ENCODE measurements at regions not wholly inside any gene's neighbourhood (a gene's known extent, or its start where the extent isn't known, plus 50 kb on each side); places are given as distances from the start of the nearest gene placed in this dataset.

DNA sequence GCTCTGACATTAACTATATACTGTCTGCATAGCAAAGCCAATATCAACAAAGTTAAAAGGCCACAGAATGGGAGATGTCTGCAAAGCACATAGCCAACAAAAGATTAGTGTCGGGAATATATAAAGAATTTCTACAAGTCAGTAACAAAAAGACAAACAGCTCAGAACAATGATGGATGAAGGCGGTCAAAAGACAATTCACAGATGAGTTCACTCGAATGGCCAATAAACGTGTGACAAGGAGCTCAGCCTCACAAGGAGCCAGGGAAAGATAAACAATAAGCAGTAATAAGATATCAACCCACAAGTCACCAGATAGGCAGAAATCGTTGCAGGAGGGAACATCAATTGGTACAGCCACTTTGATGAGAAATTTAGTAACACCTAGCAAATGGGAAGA is 106.0 kb upstream of the ISX start:
- no peak for DNase-seq (ENCODE audit: low read depth)
- TF ChIP-seq, protein P1, sequence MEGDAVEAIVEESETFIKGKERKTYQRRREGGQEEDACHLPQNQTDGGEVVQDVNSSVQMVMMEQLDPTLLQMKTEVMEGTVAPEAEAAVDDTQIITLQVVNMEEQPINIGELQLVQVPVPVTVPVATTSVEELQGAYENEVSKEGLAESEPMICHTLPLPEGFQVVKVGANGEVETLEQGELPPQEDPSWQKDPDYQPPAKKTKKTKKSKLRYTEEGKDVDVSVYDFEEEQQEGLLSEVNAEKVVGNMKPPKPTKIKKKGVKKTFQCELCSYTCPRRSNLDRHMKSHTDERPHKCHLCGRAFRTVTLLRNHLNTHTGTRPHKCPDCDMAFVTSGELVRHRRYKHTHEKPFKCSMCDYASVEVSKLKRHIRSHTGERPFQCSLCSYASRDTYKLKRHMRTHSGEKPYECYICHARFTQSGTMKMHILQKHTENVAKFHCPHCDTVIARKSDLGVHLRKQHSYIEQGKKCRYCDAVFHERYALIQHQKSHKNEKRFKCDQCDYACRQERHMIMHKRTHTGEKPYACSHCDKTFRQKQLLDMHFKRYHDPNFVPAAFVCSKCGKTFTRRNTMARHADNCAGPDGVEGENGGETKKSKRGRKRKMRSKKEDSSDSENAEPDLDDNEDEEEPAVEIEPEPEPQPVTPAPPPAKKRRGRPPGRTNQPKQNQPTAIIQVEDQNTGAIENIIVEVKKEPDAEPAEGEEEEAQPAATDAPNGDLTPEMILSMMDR (IDR thresholded peaks at IDR 0.05; ENCODE audit: low read length, missing control alignments), result no peak
- no peak overlapping the region for H3K4me3 ChIP-seq (replicated peaks; ENCODE audit: low read depth, low read length)

GRCh38 chr22:34966980-34967565 is 98.9 kb upstream of the ISX start:
- TF ChIP-seq, protein P1 (IDR thresholded peaks at IDR 0.05; ENCODE audit: low read length, missing control alignments), result no peak
- no peak for DNase-seq (ENCODE audit: low read depth)
- H3K4me3 ChIP-seq (replicated peaks; ENCODE audit: low read depth, low read length), result no peak overlapping the region

- TF ChIP-seq, protein P1 (IDR thresholded peaks at IDR 0.05; ENCODE audit: low read length, missing control alignments), result no peak
- H3K4me3 ChIP-seq (replicated peaks; ENCODE audit: low read depth, low read length), result no peak overlapping the region
- DNase-seq (ENCODE audit: low read depth), result no peak
Measured at GRCh38 chr22:34969001-34969790, 96.8 kb upstream of the ISX start.

- TF ChIP-seq, protein P1 (IDR thresholded peaks at IDR 0.05; ENCODE audit: low read length, missing control alignments), result no peak
- no peak for DNase-seq (ENCODE audit: low read depth)
- H3K4me3 ChIP-seq (replicated peaks; ENCODE audit: low read depth, low read length), result no peak overlapping the region
Measured at GRCh38 chr22:34971456-34971855, 94.5 kb upstream of the ISX start.

GRCh38 chr22:34972191-34972897 is 93.6 kb upstream of the ISX start:
- TF ChIP-seq, protein P1 (IDR thresholded peaks at IDR 0.05; ENCODE audit: low read length, missing control alignments), result no peak
- DNase-seq (ENCODE audit: low read depth), result no peak

GRCh38 chr22:34973016-34973415 is 92.9 kb upstream of the ISX start:
- TF ChIP-seq, protein P1 (IDR thresholded peaks at IDR 0.05; ENCODE audit: low read length, missing control alignments), result no peak
- H3K4me3 ChIP-seq (replicated peaks; ENCODE audit: low read depth, low read length), result no peak overlapping the region
- no peak for DNase-seq (ENCODE audit: low read depth)

More at GRCh38 chr22:34972191-34972897, 93.6 kb upstream of the ISX start:
- no peak overlapping the region for H3K4me3 ChIP-seq (replicated peaks; ENCODE audit: low read depth, low read length)
